HG02678 (cell line): ENCODE measurements at regions not wholly inside any gene's neighbourhood (a gene's known extent, or its start where the extent isn't known, plus 50 kb on each side); places are given as distances from the start of the nearest gene placed in this dataset.
"Not testable (repeated sequence)": the region's sequence is repeated elsewhere in the genome, so short reads cannot be mapped to it uniquely, and the experiment has no call there.

ENCODE experiments used
- ATAC-seq: cut with Tn5 transposase; IDR thresholded peaks from one replicate; pipeline ENCODE4 v1.9.1; 2021; ENCODE audit warnings: mild to moderate bottlenecking, moderate library complexity; ENCODE audit not compliant: unreplicated experiment

GRCh38 chr7:91455411-91455810, 191.2 kb downstream of the FZD1 start:
- ATAC-seq = no peak

- ATAC-seq = no peak
Observed at GRCh38 chr7:91457208-91457607, 193.0 kb downstream of the FZD1 start.

- ATAC-seq = no peak
Observed at GRCh38 chr7:91459539-91459938, 195.3 kb downstream of the FZD1 start.

GRCh38 chr7:91462316-91462715, 198.1 kb downstream of the FZD1 start:
- no peak for ATAC-seq

- ATAC-seq = no peak
Observed at GRCh38 chr7:91463330-91463729, 199.1 kb downstream of the FZD1 start.

- ATAC-seq = no peak
Observed at GRCh38 chr7:91465595-91466061, 201.4 kb downstream of the FZD1 start.

- ATAC-seq = no peak
Observed at GRCh38 chr7:91468256-91468655, 204.0 kb downstream of the FZD1 start.

GRCh38 chr7:91473619-91474018, 209.4 kb downstream of the FZD1 start:
- ATAC-seq = no peak

- ATAC-seq = no peak
Observed at GRCh38 chr7:91474074-91474473, 209.8 kb downstream of the FZD1 start.

- not testable (repeated sequence) for ATAC-seq
Observed at GRCh38 chr7:91480470-91480869, 216.2 kb downstream of the FZD1 start.

GRCh38 chr7:91491868-91492267, 227.6 kb downstream of the FZD1 start:
- ATAC-seq = no peak

- ATAC-seq = no peak
Observed at GRCh38 chr7:91492317-91492716, 228.1 kb downstream of the FZD1 start.

- no peak for ATAC-seq
Observed at GRCh38 chr7:91492773-91493172, 228.5 kb downstream of the FZD1 start.

GRCh38 chr7:91494450-91494849, 230.2 kb downstream of the FZD1 start:
- no peak for ATAC-seq

- no peak for ATAC-seq
Observed at GRCh38 chr7:91496251-91496820, 232.1 kb downstream of the FZD1 start.

- not testable (repeated sequence) for ATAC-seq
Observed at GRCh38 chr7:91497277-91497676, 233.0 kb downstream of the FZD1 start.

- ATAC-seq = no peak
Observed at GRCh38 chr7:91503934-91504555, 239.8 kb downstream of the FZD1 start.

- ATAC-seq = no peak
Observed at GRCh38 chr7:91504919-91505318, 240.7 kb downstream of the FZD1 start.

- not testable (repeated sequence) for ATAC-seq
Observed at GRCh38 chr7:91506966-91507365, 242.7 kb downstream of the FZD1 start.

- ATAC-seq = not testable (repeated sequence)
Observed at GRCh38 chr7:91511861-91512260, 247.6 kb downstream of the FZD1 start.

GRCh38 chr7:91512958-91513357, 248.7 kb downstream of the FZD1 start:
- ATAC-seq = no peak

GRCh38 chr7:91514591-91514990, 250.4 kb downstream of the FZD1 start:
- ATAC-seq = no peak

GRCh38 chr7:91515961-91516360, 251.7 kb downstream of the FZD1 start:
- ATAC-seq = no peak
